Keratinocyte (primary cell): ENCODE measurements at regions not wholly inside any gene's neighbourhood (a gene's known extent, or its start where the extent isn't known, plus 50 kb on each side); places are given as distances from the start of the nearest gene placed in this dataset.

Source experiments
- DNase-seq: peaks from one replicate; pipeline ENCODE4 v3.0.0-alpha.2; 2011; ENCODE audit warnings: low read depth, missing footprints, low spot score
- FAIRE-seq: peaks from 2 replicates; lab custom pipeline; 2011; peaks lifted over from hg19 to GRCh38; lab: Jason Lieb, UNC
- H2AFZ ChIP-seq: 2 replicates; pipeline ENCODE4 v1.6.0; 2012; ENCODE audit warnings: low read length, control low read depth, inconsistent platforms; ENCODE audit not compliant: control insufficient read depth
- H3K27ac ChIP-seq: 2 replicates; pipeline ENCODE4 v1.5.1; 2011; ENCODE audit warnings: low read length; ENCODE audit not compliant: control insufficient read depth, insufficient read depth
- H3K27me3 ChIP-seq: 3 replicates; pipeline ENCODE4 v1.6.0; 2011; ENCODE audit warnings: low read length; ENCODE audit not compliant: control insufficient read depth, insufficient read depth; ENCODE audit errors: extremely low read depth
- H3K36me3 ChIP-seq, 2 experiments: 2 replicates in 1 of 2; 3 replicates in 1 of 2; pipeline ENCODE4 v1.5.1; 2011; ENCODE audit warnings: low read length in 2 of 2, mild to moderate bottlenecking in 1 of 2; ENCODE audit not compliant: control insufficient read depth in 2 of 2, insufficient read depth in 2 of 2; ENCODE audit errors: extremely low read depth in 1 of 2
- H3K4me1 ChIP-seq: 3 replicates; pipeline ENCODE4 v1.5.1; 2011; ENCODE audit warnings: low read length; ENCODE audit not compliant: control insufficient read depth, insufficient read depth; ENCODE audit errors: extremely low read depth
- H3K4me2 ChIP-seq: 3 replicates; pipeline ENCODE4 v1.6.0; 2011; ENCODE audit warnings: low read depth, low read length; ENCODE audit not compliant: control insufficient read depth, insufficient read depth; ENCODE audit errors: extremely low read depth
- H3K4me3 ChIP-seq, 3 experiments: fragments of 200-600 bp in 1 of 3; sonication (generic) in 1 of 3; 2 replicates in 2 of 3; 3 replicates in 1 of 3; pipeline ENCODE4 v1.5.1; 2011 to 2016; ENCODE audit warnings: low read length in 3 of 3, mild to moderate bottlenecking in 3 of 3, control low read depth in 2 of 3, inconsistent platforms in 1 of 3, low read depth in 1 of 3, mixed read lengths in 1 of 3, mixed run types in 1 of 3, moderate library complexity in 1 of 3; ENCODE audit not compliant: control insufficient read depth in 2 of 3, insufficient read depth in 2 of 3; ENCODE audit errors: extremely low read depth in 1 of 3
- H3K79me2 ChIP-seq: 2 replicates; pipeline ENCODE4 v1.6.0; 2012; ENCODE audit warnings: low read length; ENCODE audit not compliant: control insufficient read depth, insufficient read depth
- H3K9ac ChIP-seq: 3 replicates; pipeline ENCODE4 v1.6.0; 2011; ENCODE audit warnings: low read length; ENCODE audit not compliant: control insufficient read depth, insufficient read depth; ENCODE audit errors: extremely low read depth
- H3K9me1 ChIP-seq: 3 replicates; pipeline ENCODE4 v1.6.0; 2011; ENCODE audit warnings: low read length; ENCODE audit not compliant: control insufficient read depth, insufficient read depth; ENCODE audit errors: extremely low read depth
- H3K9me3 ChIP-seq: 2 replicates; pipeline ENCODE4 v1.5.1; 2012; ENCODE audit warnings: low read depth, low read length; ENCODE audit not compliant: control insufficient read depth
- H4K20me1 ChIP-seq: 3 replicates; pipeline ENCODE4 v1.6.0; 2011; ENCODE audit warnings: low read length; ENCODE audit not compliant: control insufficient read depth, insufficient read depth; ENCODE audit errors: extremely low read depth
- EZH2 ChIP-seq: IDR thresholded peaks from one replicate; pipeline ENCODE4 v1.6.1; 2012; ENCODE audit warnings: inconsistent platforms, mild to moderate bottlenecking, low read length, moderate library complexity
- dilution Hi-C: fragments of 300-500 bp; cut with MboI; formaldehyde crosslinking; loops from one replicate; pipeline ENCODE4 v1.7.0; 2020; ENCODE audit warnings: low sequenced_read_pairs; ENCODE audit not compliant: extremely low pct_ligation_motif_present
- TF ChIP-seq, protein P1 (sequence below), 3 experiments: IDR thresholded peaks in 1 of 3; conservative IDR thresholded peaks in 1 of 3; optimal IDR thresholded peaks in 1 of 3; 2 replicates in 2 of 3; 3 replicates in 1 of 3; pipeline versions ENCODE3 to v1.5.1; 2011; ENCODE audit warnings: low read length in 3 of 3, mild to moderate bottlenecking in 3 of 3, moderate library complexity in 2 of 3, control low read depth in 1 of 3, inconsistent platforms in 1 of 3; ENCODE audit not compliant: insufficient read depth in 2 of 3; ENCODE audit errors: extremely low read depth in 1 of 3

DNA sequence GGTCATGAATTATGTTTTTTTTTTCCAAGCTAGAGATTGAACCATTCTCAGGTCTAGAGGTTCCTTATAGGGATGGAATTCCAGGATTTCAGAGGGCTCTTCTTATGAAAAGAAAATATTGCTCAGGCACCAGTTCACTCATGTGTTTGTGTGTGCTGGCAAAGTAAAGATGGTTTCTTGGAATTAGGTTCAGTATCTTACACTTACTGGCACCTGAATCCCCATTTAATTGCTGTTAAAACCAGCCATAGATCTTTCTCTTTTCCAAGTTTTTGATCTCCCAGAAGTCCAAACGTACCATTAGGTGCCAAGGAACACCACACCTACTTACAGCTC lies 508.4 kb downstream of the CDH26 start:
- no peak overlapping the region for H2AFZ ChIP-seq
- H4K20me1 ChIP-seq: no peaks in the 10 kb centered on the region
- no peaks in the 10 kb centered on the region for H3K4me1 ChIP-seq
- H3K27me3 ChIP-seq: no peaks in the 10 kb centered on the region
- no peak overlapping the region for H3K27ac ChIP-seq
- dilution Hi-C loops: no loop called here
- DNase-seq (no peak), FAIRE-seq (no peak)
- no peak overlapping the region for H3K4me2 ChIP-seq
- no peaks in the 10 kb centered on the region for H3K36me3 ChIP-seq
- no peaks in the 10 kb centered on the region for H3K9me1 ChIP-seq
- no peaks in the 10 kb centered on the region for H3K9me3 ChIP-seq
- no peak overlapping the region for H3K9ac ChIP-seq
- H3K79me2 ChIP-seq: no peaks in the 10 kb centered on the region
- TF ChIP-seq EZH2: no peak
- TF ChIP-seq, protein P1, sequence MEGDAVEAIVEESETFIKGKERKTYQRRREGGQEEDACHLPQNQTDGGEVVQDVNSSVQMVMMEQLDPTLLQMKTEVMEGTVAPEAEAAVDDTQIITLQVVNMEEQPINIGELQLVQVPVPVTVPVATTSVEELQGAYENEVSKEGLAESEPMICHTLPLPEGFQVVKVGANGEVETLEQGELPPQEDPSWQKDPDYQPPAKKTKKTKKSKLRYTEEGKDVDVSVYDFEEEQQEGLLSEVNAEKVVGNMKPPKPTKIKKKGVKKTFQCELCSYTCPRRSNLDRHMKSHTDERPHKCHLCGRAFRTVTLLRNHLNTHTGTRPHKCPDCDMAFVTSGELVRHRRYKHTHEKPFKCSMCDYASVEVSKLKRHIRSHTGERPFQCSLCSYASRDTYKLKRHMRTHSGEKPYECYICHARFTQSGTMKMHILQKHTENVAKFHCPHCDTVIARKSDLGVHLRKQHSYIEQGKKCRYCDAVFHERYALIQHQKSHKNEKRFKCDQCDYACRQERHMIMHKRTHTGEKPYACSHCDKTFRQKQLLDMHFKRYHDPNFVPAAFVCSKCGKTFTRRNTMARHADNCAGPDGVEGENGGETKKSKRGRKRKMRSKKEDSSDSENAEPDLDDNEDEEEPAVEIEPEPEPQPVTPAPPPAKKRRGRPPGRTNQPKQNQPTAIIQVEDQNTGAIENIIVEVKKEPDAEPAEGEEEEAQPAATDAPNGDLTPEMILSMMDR (optimal IDR thresholded peaks at IDR 0.05 in 1 of 3, IDR thresholded peaks at IDR 0.05 in 1 of 3, conservative IDR thresholded peaks at IDR 0.05 in 1 of 3; ENCODE audit: extremely low read depth in 1 of 3, insufficient read depth in 2 of 3, low read length in 3 of 3): no peak
- H3K4me3 ChIP-seq: no peak overlapping the region

DNA sequence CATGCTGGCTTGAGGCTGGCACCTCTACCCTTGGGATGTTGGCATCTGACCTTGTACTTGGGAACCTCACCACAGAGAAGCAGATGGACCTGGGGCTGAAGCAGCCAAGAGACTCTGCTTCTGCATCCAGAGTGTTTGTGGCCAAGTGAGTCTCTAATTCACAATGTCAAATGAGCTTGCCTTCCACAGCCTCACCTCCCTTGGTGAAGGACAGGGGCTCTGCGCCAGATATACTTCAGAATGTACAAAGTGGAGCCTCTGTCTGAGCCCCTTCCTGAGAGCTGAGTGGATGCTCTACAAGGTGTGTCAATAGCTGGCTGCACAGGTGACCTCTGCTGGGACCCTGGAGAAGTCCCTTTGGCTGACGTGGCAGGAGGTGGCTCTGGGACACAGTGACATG lies 508.9 kb downstream of the CDH26 start:
- Histone ChIP-seq H3K9me1 (no peaks in the 10 kb centered on the region), H3K36me3 (no peaks in the 10 kb centered on the region), H3K9me3 (no peaks in the 10 kb centered on the region), H2AFZ (no peak overlapping the region), H3K27me3 (no peaks in the 10 kb centered on the region), H3K27ac (no peak overlapping the region), H3K9ac (no peak overlapping the region), H3K4me1 (no peaks in the 10 kb centered on the region), H3K4me2 (no peak overlapping the region), H3K4me3 (no peak overlapping the region), H3K79me2 (no peaks in the 10 kb centered on the region), H4K20me1 (no peaks in the 10 kb centered on the region)
- FAIRE-seq (no peak), DNase-seq (no peak)
- TF ChIP-seq, protein P1 (optimal IDR thresholded peaks at IDR 0.05 in 1 of 3, IDR thresholded peaks at IDR 0.05 in 1 of 3, conservative IDR thresholded peaks at IDR 0.05 in 1 of 3; ENCODE audit: extremely low read depth in 1 of 3, insufficient read depth in 2 of 3, low read length in 3 of 3): no peak
- TF ChIP-seq EZH2: no peak
- dilution Hi-C loops: no loop called here
